Mesenchymal stem cell (in vitro differentiated cells and primary cell): ENCODE measurements at regions not wholly inside any gene's neighbourhood (a gene's known extent, or its start where the extent isn't known, plus 50 kb on each side); places are given as distances from the start of the nearest gene placed in this dataset.

ENCODE experiments used
- DNase-seq: peaks from one replicate; pipeline ENCODE4 v3.0.0-alpha.2; 2013
- H2AFZ ChIP-seq: one replicate; pipeline ENCODE4 v1.6.1; 2013; ENCODE audit warnings: low read depth, mild to moderate bottlenecking, control low read depth, inconsistent platforms, low read length, moderate library complexity
- H2AK5ac ChIP-seq: 2 replicates; pipeline ENCODE4 v1.6.1; 2013; ENCODE audit warnings: low read length, moderate library complexity, mild to moderate bottlenecking, inconsistent platforms; ENCODE audit not compliant: severe bottlenecking
- H2BK120ac ChIP-seq: one replicate; pipeline ENCODE4 v1.6.1; 2013; ENCODE audit warnings: low read depth, mild to moderate bottlenecking, inconsistent platforms, low read length, moderate library complexity
- H2BK12ac ChIP-seq, 2 experiments: one replicate each; pipeline ENCODE4 v1.6.1; 2013; ENCODE audit warnings: inconsistent platforms in 2 of 2, low read length in 2 of 2, mild to moderate bottlenecking in 2 of 2, moderate library complexity in 2 of 2, control low read depth in 1 of 2
- H2BK15ac ChIP-seq: one replicate; pipeline ENCODE4 v1.6.1; 2013; ENCODE audit warnings: mild to moderate bottlenecking, low read depth, inconsistent platforms; ENCODE audit not compliant: poor library complexity, severe bottlenecking
- H2BK5ac ChIP-seq: 2 replicates; pipeline ENCODE4 v1.6.1; 2013; ENCODE audit warnings: low read depth, mild to moderate bottlenecking, low read length, control low read depth, inconsistent platforms; ENCODE audit not compliant: poor library complexity, severe bottlenecking
- H3K14ac ChIP-seq, 2 experiments: one replicate each; pipeline ENCODE4 v1.6.1; 2013; ENCODE audit warnings: inconsistent platforms in 2 of 2, low read length in 2 of 2, control low read depth in 1 of 2, mild to moderate bottlenecking in 1 of 2, moderate library complexity in 1 of 2
- H3K18ac ChIP-seq, 2 experiments: one replicate each; pipeline ENCODE4 v1.6.1; 2013; ENCODE audit warnings: inconsistent platforms in 2 of 2, low read length in 2 of 2, control low read depth in 1 of 2, low read depth in 1 of 2, mild to moderate bottlenecking in 1 of 2
- H3K23ac ChIP-seq, 2 experiments: one replicate each; pipeline ENCODE4 v1.6.1; 2013; ENCODE audit warnings: inconsistent platforms in 2 of 2, low read length in 2 of 2, mild to moderate bottlenecking in 2 of 2, moderate library complexity in 2 of 2, control low read depth in 1 of 2
- H3K27ac ChIP-seq: 2 replicates; pipeline ENCODE4 v1.5.1; 2013; ENCODE audit warnings: mild to moderate bottlenecking, moderate library complexity, low read length, control low read depth, inconsistent platforms; ENCODE audit not compliant: poor library complexity, severe bottlenecking
- H3K27me3 ChIP-seq, 2 experiments: 2 replicates each; pipeline versions ENCODE4 v1.6.1 to v1.7.0; 2013; ENCODE audit warnings: low read length in 2 of 2, mild to moderate bottlenecking in 2 of 2, moderate library complexity in 2 of 2, control low read depth in 1 of 2, inconsistent platforms in 1 of 2; ENCODE audit not compliant: control insufficient read depth in 1 of 2, insufficient read depth in 1 of 2
- H3K36me3 ChIP-seq, 2 experiments: 2 replicates each; pipeline versions ENCODE4 v1.6.1 to v1.7.0; 2013; ENCODE audit warnings: low read length in 2 of 2, control low read depth in 1 of 2, inconsistent platforms in 1 of 2, low read depth in 1 of 2, mild to moderate bottlenecking in 1 of 2; ENCODE audit not compliant: insufficient read depth in 2 of 2, control insufficient read depth in 1 of 2
- H3K4ac ChIP-seq, 2 experiments: one replicate each; pipeline ENCODE4 v1.6.1; 2013; ENCODE audit warnings: inconsistent platforms in 2 of 2, low read length in 2 of 2, mild to moderate bottlenecking in 2 of 2, moderate library complexity in 2 of 2, control low read depth in 1 of 2, low read depth in 1 of 2
- H3K4me1 ChIP-seq: 2 replicates; pipeline ENCODE4 v1.6.1; 2013; ENCODE audit warnings: low read depth, low read length, control low read depth; ENCODE audit not compliant: control insufficient read depth, insufficient read depth
- H3K4me2 ChIP-seq: 2 replicates; pipeline ENCODE4 v1.6.1; 2013; ENCODE audit warnings: low read length, mild to moderate bottlenecking, inconsistent platforms; ENCODE audit not compliant: poor library complexity, severe bottlenecking
- H3K4me3 ChIP-seq, 2 experiments: 2 replicates each; pipeline versions ENCODE4 v1.5.1 to v1.7.0; 2013; ENCODE audit warnings: low read length in 2 of 2, mild to moderate bottlenecking in 2 of 2, control low read depth in 1 of 2, low read depth in 1 of 2; ENCODE audit not compliant: insufficient read depth in 1 of 2
- H3K79me1 ChIP-seq: replicated peaks from 2 replicates; pipeline ENCODE4 v1.6.1; 2013; ENCODE audit warnings: mild to moderate bottlenecking, control low read depth, low read length, inconsistent platforms; ENCODE audit not compliant: poor library complexity, severe bottlenecking
- H3K9ac ChIP-seq: 2 replicates; pipeline ENCODE4 v1.7.0; 2013; ENCODE audit warnings: mild to moderate bottlenecking, low read length, moderate library complexity
- H3K9me3 ChIP-seq: 2 replicates; pipeline ENCODE4 v1.7.0; 2013; ENCODE audit warnings: mild to moderate bottlenecking, low read length; ENCODE audit not compliant: control insufficient read depth
- H4K8ac ChIP-seq: one replicate; pipeline ENCODE4 v1.6.1; 2013; ENCODE audit warnings: inconsistent platforms, mild to moderate bottlenecking, low read length, moderate library complexity
- H4K91ac ChIP-seq: one replicate; pipeline ENCODE4 v1.6.1; 2013; ENCODE audit warnings: mild to moderate bottlenecking, low read length, inconsistent platforms
- WGBS: methylation state at CpG from one replicate; pipeline ENCODE4 v1.1.7; 2013; ENCODE audit warnings: mixed read lengths; 5-methylcytosine and 5-hydroxymethylcytosine counted together

DNA sequence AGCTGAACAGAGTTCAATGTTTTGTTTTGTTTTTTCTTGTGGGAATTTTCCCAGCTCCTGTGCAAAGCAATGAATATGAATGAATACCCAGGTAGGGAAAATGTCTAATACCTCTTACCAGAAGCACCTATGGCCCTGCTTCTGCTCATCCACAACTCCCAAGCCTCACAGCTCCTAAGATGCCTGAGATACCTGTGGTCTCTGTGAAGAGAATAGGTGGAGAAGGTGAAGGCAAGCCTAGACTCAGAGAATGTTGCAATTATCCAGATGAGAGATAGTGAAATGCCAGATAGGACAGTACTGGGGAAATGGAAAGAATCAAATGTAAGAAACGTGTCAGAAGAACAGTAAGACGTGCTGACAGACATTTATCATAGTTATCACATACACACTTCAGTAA lies 70.2 kb upstream of the NOCT start:
- H2BK12ac ChIP-seq = no peak overlapping the region
- H3K36me3 ChIP-seq = no peaks in the 10 kb centered on the region
- H3K9me3 ChIP-seq = no peaks in the 10 kb centered on the region
- H3K4me2 ChIP-seq = no peak overlapping the region
- H3K27me3 ChIP-seq = no peaks in the 10 kb centered on the region
- H2BK15ac ChIP-seq = no peak overlapping the region
- H3K18ac ChIP-seq = no peak overlapping the region
- no peak overlapping the region for H2BK5ac ChIP-seq
- H3K14ac ChIP-seq = no peak overlapping the region
- H3K4ac ChIP-seq = no peak overlapping the region
- no peak overlapping the region for H2AK5ac ChIP-seq
- no peaks in the 10 kb centered on the region for H3K4me1 ChIP-seq
- no peak overlapping the region for H3K4me3 ChIP-seq
- H3K79me1 ChIP-seq = no peaks in the 10 kb centered on the region
- H3K23ac ChIP-seq = no peak overlapping the region
- H2AFZ ChIP-seq = no peak overlapping the region
- H3K9ac ChIP-seq = no peak overlapping the region
- H2BK120ac ChIP-seq = no peak overlapping the region
- no CpG with 5 or more reads among the region's 2 CpGs for WGBS
- no peak overlapping the region for H4K8ac ChIP-seq
- DNase-seq = no peak
- no peak overlapping the region for H3K27ac ChIP-seq
- H4K91ac ChIP-seq = no peak overlapping the region

GRCh38 chr4:138943893-138944292 lies 71.7 kb upstream of the NOCT start:
- no peak overlapping the region for H2AK5ac ChIP-seq
- no peak overlapping the region for H3K4ac ChIP-seq
- no peak for DNase-seq
- no peak overlapping the region for H3K27ac ChIP-seq
- 100% methylated on average over 5 of the region's 5 CpGs for WGBS
- no peak overlapping the region for H3K4me3 ChIP-seq
- no peaks in the 10 kb centered on the region for H3K79me1 ChIP-seq
- no peak overlapping the region for H2BK120ac ChIP-seq
- H4K8ac ChIP-seq = no peak overlapping the region
- no peak overlapping the region for H2BK15ac ChIP-seq
- no peak overlapping the region for H3K4me2 ChIP-seq
- H4K91ac ChIP-seq = no peak overlapping the region
- H3K23ac ChIP-seq = no peak overlapping the region
- H3K36me3 ChIP-seq = no peaks in the 10 kb centered on the region
- H3K14ac ChIP-seq = no peak overlapping the region
- H2AFZ ChIP-seq = no peak overlapping the region
- no peak overlapping the region for H3K9ac ChIP-seq
- no peaks in the 10 kb centered on the region for H3K9me3 ChIP-seq
- H3K18ac ChIP-seq = no peak overlapping the region
- no peak overlapping the region for H2BK12ac ChIP-seq
- no peaks in the 10 kb centered on the region for H3K27me3 ChIP-seq
- H2BK5ac ChIP-seq = no peak overlapping the region
- H3K4me1 ChIP-seq = no peaks in the 10 kb centered on the region

DNA sequence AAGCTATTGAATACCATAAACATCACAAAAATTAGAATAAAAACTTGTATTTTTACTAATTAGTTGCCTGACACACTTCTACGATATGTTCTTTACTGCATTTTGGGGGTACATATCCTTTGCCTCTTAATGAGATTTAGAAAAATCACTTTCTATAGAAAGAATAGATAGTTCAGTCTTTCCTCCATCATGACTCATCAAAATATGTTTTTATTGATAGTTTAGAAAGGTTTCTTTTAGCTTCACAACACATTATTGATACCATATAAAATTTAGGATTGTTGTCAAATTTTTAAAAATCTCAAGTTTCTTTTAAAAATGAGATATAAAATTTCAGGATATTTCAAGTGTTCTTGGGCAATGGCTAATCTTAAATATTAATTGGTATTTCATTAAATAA lies 74.5 kb upstream of the NOCT start:
- no peak overlapping the region for H3K27ac ChIP-seq
- no CpG with 5 or more reads among the region's 1 CpG for WGBS
- H3K18ac ChIP-seq = no peak overlapping the region

DNA sequence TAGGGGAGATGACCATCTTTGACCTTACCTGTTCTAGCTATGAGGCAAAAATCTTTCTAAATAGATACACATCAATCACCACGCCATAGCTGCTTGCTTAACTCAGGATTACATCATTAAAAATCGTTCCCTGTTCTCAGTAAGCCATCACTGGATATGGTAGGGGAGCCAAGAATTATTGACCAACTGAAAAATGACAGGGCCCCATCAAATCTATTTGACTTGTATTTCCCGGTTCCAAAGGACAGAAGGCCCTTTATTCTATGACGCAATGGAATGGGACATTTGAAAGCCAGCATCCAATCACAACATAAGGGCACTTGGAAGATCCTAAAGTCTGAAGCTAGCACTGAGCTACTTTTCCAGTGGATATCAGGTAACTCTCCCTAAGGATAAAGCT lies 75.6 kb upstream of the NOCT start:
- Histone ChIP-seq H3K4me2 (no peak overlapping the region), H4K91ac (no peak overlapping the region), H2BK12ac (no peak overlapping the region), H3K9me3 (no peaks in the 10 kb centered on the region), H2BK15ac (no peak overlapping the region), H3K36me3 (no peaks in the 10 kb centered on the region), H3K27ac (no peak overlapping the region), H3K27me3 (no peaks in the 10 kb centered on the region), H2BK5ac (no peak overlapping the region), H3K4ac (no peak overlapping the region), H2AFZ (no peak overlapping the region), H4K8ac (no peak overlapping the region), H3K79me1 (no peaks in the 10 kb centered on the region), H3K14ac (no peak overlapping the region), H3K9ac (no peak overlapping the region), H3K4me1 (no peaks in the 10 kb centered on the region), H3K23ac (no peak overlapping the region), H3K4me3 (no peak overlapping the region), H2AK5ac (no peak overlapping the region), H2BK120ac (no peak overlapping the region), H3K18ac (no peak overlapping the region)
- 82% methylated on average over 4 of the region's 4 CpGs for WGBS
- no peak for DNase-seq

More for the DNA sequence above, 74.5 kb upstream of the NOCT start:
- Histone ChIP-seq H2AFZ (no peak overlapping the region), H2BK12ac (no peak overlapping the region), H3K4me3 (no peak overlapping the region), H3K79me1 (no peaks in the 10 kb centered on the region), H4K91ac (no peak overlapping the region), H2BK5ac (no peak overlapping the region), H2BK15ac (no peak overlapping the region), H3K14ac (no peak overlapping the region), H3K27me3 (no peaks in the 10 kb centered on the region), H4K8ac (no peak overlapping the region), H3K9me3 (no peaks in the 10 kb centered on the region), H3K4me2 (no peak overlapping the region), H3K36me3 (no peaks in the 10 kb centered on the region), H3K9ac (no peak overlapping the region), H2BK120ac (no peak overlapping the region), H3K23ac (no peak overlapping the region), H3K4me1 (no peaks in the 10 kb centered on the region), H2AK5ac (no peak overlapping the region), H3K4ac (no peak overlapping the region)
- no peak for DNase-seq
